Left lung (tissue), 4 donors: ENCODE measurements at regions not wholly inside any gene's neighbourhood (a gene's known extent, or its start where the extent isn't known, plus 50 kb on each side); places are given as distances from the start of the nearest gene placed in this dataset.

Experiments used
- ATAC-seq: fragments of 200-7000 bp; cut with Tn5 transposase; one replicate; pipeline ENCODE4 v1.9.1; 2020; ENCODE audit warnings: moderate library complexity
- DNase-seq, 4 donors: peaks; one replicate each; pipeline ENCODE4 v3.0.0-alpha.2; 2013 to 2020
- H3K27ac ChIP-seq, 2 donors: fragments of 200-600 bp; sonication (generic) in 1 of 2; one replicate each; pipeline versions ENCODE4 v1.5.0 to v1.8.0; 2020 to 2021
- H3K27me3 ChIP-seq, 2 donors: fragments of 200-600 bp; sonication (generic) in 1 of 2; one replicate each; pipeline versions ENCODE4 v1.5.0 to v1.8.0; 2020 to 2021
- H3K36me3 ChIP-seq, 2 donors: fragments of 200-600 bp; sonication (generic) in 1 of 2; one replicate each; pipeline versions ENCODE4 v1.5.0 to v1.8.0; 2020 to 2021
- H3K4me1 ChIP-seq, 2 donors: fragments of 200-600 bp; one replicate each; pipeline ENCODE4 v1.8.0; 2021
- H3K4me3 ChIP-seq, 2 donors: fragments of 200-600 bp; sonication (generic) in 1 of 2; one replicate each; pipeline versions ENCODE4 v1.5.0 to v1.8.0; 2020 to 2021; ENCODE audit warnings: mild to moderate bottlenecking in 1 of 2
- H3K9me3 ChIP-seq, 2 donors: fragments of 200-600 bp; sonication (generic) in 1 of 2; one replicate each; pipeline versions ENCODE4 v1.5.0 to v1.8.0; 2020 to 2021
- intact Hi-C, 2 donors: fragments of 100-400 bp; cut with DNase I; formaldehyde crosslinking; loops; one replicate each; pipeline versions ENCODE4 v1.11.2 to v1.14.2; 2022
- TF ChIP-seq, protein P1 (sequence below), 2 donors: fragments of 200-600 bp; sonication (generic) in 1 of 2; IDR thresholded peaks; one replicate each; pipeline versions ENCODE4 v1.5.0 to v1.8.0; 2021; ENCODE audit warnings: antibody characterized with exemption in 2 of 2
- donor health status: DM: no; HTN: yes; CAD: no.
- donor health status: DM: no; HTN: no; CAD: no.

DNA sequence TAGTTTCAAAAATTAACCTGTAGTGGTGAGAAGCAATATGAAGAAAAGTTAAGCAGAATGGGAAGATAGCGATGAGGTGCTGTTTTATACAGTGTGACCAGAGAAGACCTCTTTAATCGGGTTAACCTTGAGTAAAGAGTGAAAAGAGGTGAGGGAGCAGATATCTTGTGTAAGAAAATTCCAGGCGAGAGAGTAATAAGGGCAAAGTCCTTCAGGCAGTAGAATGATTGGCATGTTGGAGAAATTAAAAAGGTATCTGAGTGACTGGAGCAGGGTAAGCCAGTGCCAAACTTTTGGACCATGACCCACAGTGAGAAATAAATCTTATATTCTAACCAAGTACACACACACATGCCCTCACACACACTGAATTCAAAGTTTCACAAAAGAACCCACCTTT, 374.7 kb upstream of the LARGE1 start:
- TF ChIP-seq, protein P1, sequence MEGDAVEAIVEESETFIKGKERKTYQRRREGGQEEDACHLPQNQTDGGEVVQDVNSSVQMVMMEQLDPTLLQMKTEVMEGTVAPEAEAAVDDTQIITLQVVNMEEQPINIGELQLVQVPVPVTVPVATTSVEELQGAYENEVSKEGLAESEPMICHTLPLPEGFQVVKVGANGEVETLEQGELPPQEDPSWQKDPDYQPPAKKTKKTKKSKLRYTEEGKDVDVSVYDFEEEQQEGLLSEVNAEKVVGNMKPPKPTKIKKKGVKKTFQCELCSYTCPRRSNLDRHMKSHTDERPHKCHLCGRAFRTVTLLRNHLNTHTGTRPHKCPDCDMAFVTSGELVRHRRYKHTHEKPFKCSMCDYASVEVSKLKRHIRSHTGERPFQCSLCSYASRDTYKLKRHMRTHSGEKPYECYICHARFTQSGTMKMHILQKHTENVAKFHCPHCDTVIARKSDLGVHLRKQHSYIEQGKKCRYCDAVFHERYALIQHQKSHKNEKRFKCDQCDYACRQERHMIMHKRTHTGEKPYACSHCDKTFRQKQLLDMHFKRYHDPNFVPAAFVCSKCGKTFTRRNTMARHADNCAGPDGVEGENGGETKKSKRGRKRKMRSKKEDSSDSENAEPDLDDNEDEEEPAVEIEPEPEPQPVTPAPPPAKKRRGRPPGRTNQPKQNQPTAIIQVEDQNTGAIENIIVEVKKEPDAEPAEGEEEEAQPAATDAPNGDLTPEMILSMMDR (IDR thresholded peaks at IDR 0.05) = no peak
- H3K27ac ChIP-seq = no peak overlapping the region
- no peaks in the 10 kb centered on the region for H3K27me3 ChIP-seq
- intact Hi-C loops = no loop called here
- no peaks in the 10 kb centered on the region for H3K9me3 ChIP-seq
- no peaks in the 10 kb centered on the region for H3K36me3 ChIP-seq
- no peak for DNase-seq
- H3K4me3 ChIP-seq = no peak overlapping the region
- H3K4me1 ChIP-seq = no peaks in the 10 kb centered on the region
- no peak for ATAC-seq

GRCh38 chr22:34296461-34296860, 376.2 kb upstream of the LARGE1 start:
- intact Hi-C loops = no loop called here
- DNase-seq = no peak
- Histone ChIP-seq H3K27me3 (no peaks in the 10 kb centered on the region), H3K4me3 (no peak overlapping the region), H3K27ac (no peak overlapping the region), H3K36me3 (no peaks in the 10 kb centered on the region), H3K4me1 (no peaks in the 10 kb centered on the region), H3K9me3 (no peaks in the 10 kb centered on the region)
- TF ChIP-seq, protein P1 (IDR thresholded peaks at IDR 0.05) = no peak
- no peak for ATAC-seq

DNA sequence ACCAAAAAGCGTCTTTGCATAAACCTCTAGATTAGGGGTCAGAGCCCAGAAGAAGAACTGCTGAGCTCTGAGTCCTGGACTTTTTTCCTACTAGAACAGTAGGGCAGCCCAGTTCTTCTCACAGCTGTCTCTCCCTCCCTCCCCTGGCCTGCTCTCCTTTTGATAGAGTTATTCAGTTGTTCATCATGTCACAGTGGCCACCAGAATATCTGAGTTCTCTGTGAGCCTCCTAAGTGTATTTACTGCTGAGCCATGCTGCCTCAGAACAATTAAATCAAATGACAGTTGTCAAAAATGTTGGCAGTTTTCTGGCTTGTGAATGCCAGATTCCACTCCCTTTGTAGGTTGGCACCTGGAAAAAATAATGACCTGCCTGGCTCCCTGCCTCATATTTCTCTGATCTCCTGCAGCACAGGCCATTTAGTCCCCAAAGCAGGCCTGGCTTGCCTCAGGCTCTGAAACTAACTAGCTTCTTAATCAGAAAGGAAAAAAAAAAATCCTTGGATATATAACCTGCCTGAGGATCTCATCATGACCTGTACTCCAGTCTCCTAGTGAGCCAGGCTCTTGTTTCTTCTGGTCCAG, 377.4 kb upstream of the LARGE1 start:
- Histone ChIP-seq H3K27me3 (no peaks in the 10 kb centered on the region), H3K36me3 (no peaks in the 10 kb centered on the region)
- DNase-seq = no peak

GRCh38 chr22:34299496-34299895, 379.2 kb upstream of the LARGE1 start:
- Histone ChIP-seq H3K4me1 (no peaks in the 10 kb centered on the region), H3K9me3 (no peaks in the 10 kb centered on the region), H3K27ac (no peak overlapping the region), H3K27me3 (no peaks in the 10 kb centered on the region), H3K4me3 (no peak overlapping the region), H3K36me3 (no peaks in the 10 kb centered on the region)
- ATAC-seq (no peak), DNase-seq (no peak)
- TF ChIP-seq, protein P1 (IDR thresholded peaks at IDR 0.05) = no peak
- intact Hi-C loops = no loop called here

More for the DNA sequence above, 377.4 kb upstream of the LARGE1 start:
- Histone ChIP-seq H3K4me3 (no peak overlapping the region), H3K27ac (no peak overlapping the region), H3K9me3 (no peaks in the 10 kb centered on the region), H3K4me1 (no peaks in the 10 kb centered on the region)
- intact Hi-C loops = no loop called here
- TF ChIP-seq, protein P1 (IDR thresholded peaks at IDR 0.05) = no peak
- ATAC-seq = no peak

GRCh38 chr22:34301569-34301968, 381.3 kb upstream of the LARGE1 start:
- ATAC-seq = no peak
- TF ChIP-seq, protein P1 (IDR thresholded peaks at IDR 0.05) = no peak
- Histone ChIP-seq H3K36me3 (no peaks in the 10 kb centered on the region), H3K27me3 (no peaks in the 10 kb centered on the region), H3K9me3 (no peaks in the 10 kb centered on the region), H3K27ac (no peak overlapping the region), H3K4me1 (no peaks in the 10 kb centered on the region), H3K4me3 (no peak overlapping the region)
- intact Hi-C loops = no loop called here
- DNase-seq = no peak
